GM19240 (cell line): ENCODE measurements at regions not wholly inside any gene's neighbourhood (a gene's known extent, or its start where the extent isn't known, plus 50 kb on each side); places are given as distances from the start of the nearest gene placed in this dataset.

Experiments used
- DNase-seq: peaks from one replicate; pipeline ENCODE4 v3.0.0; 2011; ENCODE audit warnings: low spot score; ENCODE audit not compliant: insufficient read length

GRCh38 chr6:40848038-40848437 lies 191.0 kb downstream of the UNC5CL start:
- no peak for DNase-seq

GRCh38 chr6:40845553-40845952 lies 193.5 kb downstream of the UNC5CL start:
- peak; percentile 14 for DNase-seq

- no peak for DNase-seq
Observed at GRCh38 chr6:40844246-40844645, 194.8 kb downstream of the UNC5CL start.

- no peak for DNase-seq
Observed at GRCh38 chr6:40841721-40842120, 197.3 kb downstream of the UNC5CL start.

- DNase-seq, result no peak
Observed at GRCh38 chr6:40832691-40833090, 206.3 kb downstream of the UNC5CL start.

GRCh38 chr6:40831381-40831780 lies 207.6 kb downstream of the UNC5CL start:
- DNase-seq, result no peak

GRCh38 chr6:40825102-40825501 lies 213.9 kb downstream of the UNC5CL start:
- no peak for DNase-seq

- peak; percentile 30 for DNase-seq
Observed at GRCh38 chr6:40823917-40824891, 214.8 kb downstream of the UNC5CL start.

GRCh38 chr6:40822619-40823018 lies 216.4 kb downstream of the UNC5CL start:
- DNase-seq, result no peak

- DNase-seq, result no peak
Observed at GRCh38 chr6:40819182-40819834, 219.7 kb downstream of the UNC5CL start.

- DNase-seq, result no peak
Observed at GRCh38 chr6:40817369-40817768, 221.7 kb downstream of the UNC5CL start.

- DNase-seq, result no peak
Observed at GRCh38 chr6:40816601-40817000, 222.4 kb downstream of the UNC5CL start.

- no peak for DNase-seq
Observed at GRCh38 chr6:40815731-40816130, 223.3 kb downstream of the UNC5CL start.

GRCh38 chr6:40810171-40810570 lies 223.0 kb upstream of the LRFN2 start:
- DNase-seq, result no peak

GRCh38 chr6:40809627-40810026 lies 222.5 kb upstream of the LRFN2 start:
- DNase-seq, result no peak

- DNase-seq, result no peak
Observed at GRCh38 chr6:40807484-40807883, 220.3 kb upstream of the LRFN2 start.

GRCh38 chr6:40806256-40806864 lies 219.2 kb upstream of the LRFN2 start:
- no peak for DNase-seq

GRCh38 chr6:40805336-40805735 lies 218.2 kb upstream of the LRFN2 start:
- DNase-seq, result no peak

GRCh38 chr6:40804905-40805304 lies 217.7 kb upstream of the LRFN2 start:
- no peak for DNase-seq

GRCh38 chr6:40803897-40804702 lies 216.9 kb upstream of the LRFN2 start:
- DNase-seq, result no peak

- no peak for DNase-seq
Observed at GRCh38 chr6:40802481-40802880, 215.3 kb upstream of the LRFN2 start.
